GM23248 (cell line): ENCODE measurements at regions not wholly inside any gene's neighbourhood (a gene's known extent, or its start where the extent isn't known, plus 50 kb on each side); places are given as distances from the start of the nearest gene placed in this dataset.

Source experiments
- DNase-seq: peaks from one replicate; pipeline ENCODE4 v3.0.0-alpha.2; 2015
- H2AFZ ChIP-seq: fragments of 200-600 bp; sonication (generic); 2 replicates; pipeline ENCODE4 v1.6.1; 2016; ENCODE audit warnings: antibody characterized with exemption
- H3F3A ChIP-seq: fragments of 200-600 bp; sonication (generic); 2 replicates; pipeline ENCODE4 v1.6.1; 2016; ENCODE audit warnings: mild to moderate bottlenecking, antibody characterized with exemption, mixed run types; ENCODE audit not compliant: insufficient read depth
- H3K27ac ChIP-seq: fragments of 200-600 bp; sonication (generic); 2 replicates; pipeline ENCODE4 v1.5.1; 2016; ENCODE audit warnings: mild to moderate bottlenecking
- H3K27me3 ChIP-seq: fragments of 200-600 bp; sonication (generic); replicated peaks from 2 replicates; pipeline ENCODE4 v1.6.1; 2016; ENCODE audit warnings: mild to moderate bottlenecking; ENCODE audit not compliant: insufficient read depth
- H3K36me3 ChIP-seq: fragments of 200-600 bp; sonication (generic); 2 replicates; pipeline ENCODE4 v1.6.1; 2016; ENCODE audit warnings: low read depth, mild to moderate bottlenecking
- H3K4me1 ChIP-seq: fragments of 200-600 bp; sonication (generic); 2 replicates; pipeline ENCODE4 v1.6.1; 2016; ENCODE audit warnings: mild to moderate bottlenecking; ENCODE audit not compliant: insufficient read depth
- H3K4me2 ChIP-seq: fragments of 200-600 bp; sonication (generic); one replicate; pipeline ENCODE4 v1.6.1; 2016; ENCODE audit warnings: mild to moderate bottlenecking; ENCODE audit not compliant: unreplicated experiment
- H3K4me3 ChIP-seq: fragments of 200-600 bp; sonication (generic); 2 replicates; pipeline ENCODE4 v1.5.1; 2016; ENCODE audit warnings: mild to moderate bottlenecking
- H3K79me2 ChIP-seq: fragments of 200-600 bp; sonication (generic); 2 replicates; pipeline ENCODE4 v1.6.1; 2016; ENCODE audit warnings: mild to moderate bottlenecking; ENCODE audit not compliant: insufficient read depth
- H3K9ac ChIP-seq: fragments of 200-600 bp; sonication (generic); 2 replicates; pipeline ENCODE4 v1.6.1; 2016; ENCODE audit warnings: mild to moderate bottlenecking
- H3K9me2 ChIP-seq: fragments of 200-600 bp; sonication (generic); 2 replicates; pipeline ENCODE4 v1.6.1; 2016; ENCODE audit warnings: mixed run types, mild to moderate bottlenecking, moderate library complexity; ENCODE audit not compliant: insufficient read depth
- H3K9me3 ChIP-seq: fragments of 200-600 bp; sonication (generic); one replicate; pipeline ENCODE4 v1.6.1; 2017; ENCODE audit warnings: low read depth
- H4K20me1 ChIP-seq: fragments of 200-600 bp; sonication (generic); 2 replicates; pipeline ENCODE4 v1.6.0; 2016; ENCODE audit not compliant: insufficient read depth
- EZH2 ChIP-seq: fragments of 200-600 bp; sonication (generic); IDR thresholded peaks from 2 replicates; pipeline ENCODE4 v1.6.1; 2018; ENCODE audit warnings: antibody characterized with exemption, mild to moderate bottlenecking; ENCODE audit not compliant: insufficient read depth, poor library complexity, severe bottlenecking
- EZH2phosphoT487 ChIP-seq: fragments of 200-600 bp; sonication (generic); IDR thresholded peaks from 2 replicates; pipeline ENCODE4 v1.6.1; 2018; ENCODE audit warnings: antibody characterized with exemption, moderate library complexity, mild to moderate bottlenecking, low read depth; ENCODE audit not compliant: insufficient read depth
- whole genome bisulfite sequencing, 2 experiments: methylation state at CpG; one replicate each; pipeline ENCODE4 v1.1.6; 2015 to 2017; ENCODE audit warnings: low lambda C conversion rate in 2 of 2, low coverage in 1 of 2; ENCODE audit errors: missing lambda C conversion rate in 2 of 2; 5-methylcytosine and 5-hydroxymethylcytosine counted together
- in situ Hi-C: fragments of 300-500 bp; cut with MboI; formaldehyde crosslinking; loops from 2 replicates; pipeline ENCODE4 v1.15.0; 2020

- no peaks in the 10 kb centered on the region for H3K27me3 ChIP-seq
- 48 to 58% methylated on average over 4 of the region's 4 CpGs for WGBS, 2 experiments
- no peak overlapping the region for H3K4me3 ChIP-seq
- no peaks in the 10 kb centered on the region for H3K9me2 ChIP-seq
- H3K79me2 ChIP-seq: no peaks in the 10 kb centered on the region
- H3K4me1 ChIP-seq: no peaks in the 10 kb centered on the region
- no peaks in the 10 kb centered on the region for H4K20me1 ChIP-seq
- H3K4me2 ChIP-seq: no peak overlapping the region
- no peaks in the 10 kb centered on the region for H3F3A ChIP-seq
- TF ChIP-seq EZH2 (no peak), EZH2phosphoT487 (no peak)
- no peak overlapping the region for H3K9ac ChIP-seq
- no peak overlapping the region for H2AFZ ChIP-seq
- H3K36me3 ChIP-seq: no peaks in the 10 kb centered on the region
- no peaks in the 10 kb centered on the region for H3K9me3 ChIP-seq
- in situ Hi-C loops: no loop called here
- DNase-seq: no peak
- H3K27ac ChIP-seq: no peak overlapping the region
Measured at GRCh38 chr2:193980599-193980998, 1676.4 kb upstream of the SLC39A10 start.

GRCh38 chr2:193973781-193974180, 1683.2 kb upstream of the SLC39A10 start:
- no peaks in the 10 kb centered on the region for H3K4me1 ChIP-seq
- no peaks in the 10 kb centered on the region for H3K36me3 ChIP-seq
- H4K20me1 ChIP-seq: no peaks in the 10 kb centered on the region
- in situ Hi-C loops: no loop called here
- no peak overlapping the region for H3K4me2 ChIP-seq
- no peak for DNase-seq
- no peaks in the 10 kb centered on the region for H3K79me2 ChIP-seq
- no peak overlapping the region for H2AFZ ChIP-seq
- no peak for TF ChIP-seq EZH2phosphoT487
- TF ChIP-seq EZH2: no peak
- H3K9ac ChIP-seq: no peak overlapping the region
- H3K9me2 ChIP-seq: no peaks in the 10 kb centered on the region
- H3K27me3 ChIP-seq: no peaks in the 10 kb centered on the region
- no peak overlapping the region for H3K4me3 ChIP-seq
- no peaks in the 10 kb centered on the region for H3F3A ChIP-seq
- H3K27ac ChIP-seq: no peak overlapping the region
- H3K9me3 ChIP-seq: no peaks in the 10 kb centered on the region
- WGBS, 2 experiments: 31 to 38% methylated on average over 6 of the region's 6 CpGs

DNA sequence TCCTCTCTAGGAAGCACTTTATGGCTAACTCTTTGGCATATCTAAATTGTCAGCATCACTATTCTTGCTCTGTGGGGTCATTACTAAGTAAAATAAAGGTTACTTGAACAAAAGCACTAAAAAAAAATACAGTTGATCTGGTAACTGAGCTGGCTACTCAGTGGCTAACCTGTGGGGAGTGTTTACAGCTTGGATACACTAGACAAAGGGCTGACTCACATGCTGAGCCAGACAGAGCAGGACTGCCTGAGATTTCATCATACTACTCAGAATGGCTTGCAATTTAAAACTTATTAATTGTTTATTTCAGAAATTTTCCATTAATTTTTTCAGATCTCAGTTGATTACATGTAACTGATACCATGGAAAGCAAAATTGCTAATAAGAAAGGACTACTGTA, 1690.4 kb upstream of the SLC39A10 start:
- Histone ChIP-seq H4K20me1 (no peaks in the 10 kb centered on the region), H3F3A (no peaks in the 10 kb centered on the region), H3K4me2 (no peak overlapping the region), H3K4me3 (no peak overlapping the region), H3K4me1 (peaks cover 9% of the 10 kb centered on the region), H2AFZ (peak overlapping the region; percentile 44), H3K27ac (peak overlapping the region; percentile 42), H3K36me3 (no peaks in the 10 kb centered on the region), H3K79me2 (no peaks in the 10 kb centered on the region), H3K9me3 (no peaks in the 10 kb centered on the region), H3K27me3 (no peaks in the 10 kb centered on the region), H3K9me2 (no peaks in the 10 kb centered on the region), H3K9ac (peak overlapping the region; percentile 19; the same call in 1 of the 2 replicates)
- in situ Hi-C loops: no loop called here
- DNase-seq: peak; percentile 86
- TF ChIP-seq EZH2: no peak
- TF ChIP-seq EZH2phosphoT487: no peak

GRCh38 chr2:193965263-193965662, 1691.8 kb upstream of the SLC39A10 start:
- Histone ChIP-seq H3K4me3 (no peak overlapping the region), H3K9me2 (no peaks in the 10 kb centered on the region), H3K4me1 (peaks cover 9% of the 10 kb centered on the region), H3F3A (no peaks in the 10 kb centered on the region), H3K27me3 (no peaks in the 10 kb centered on the region), H3K9me3 (no peaks in the 10 kb centered on the region), H3K79me2 (no peaks in the 10 kb centered on the region), H3K4me2 (no peak overlapping the region), H3K9ac (no peak overlapping the region), H2AFZ (no peak overlapping the region), H3K36me3 (no peaks in the 10 kb centered on the region), H3K27ac (no peak overlapping the region), H4K20me1 (no peaks in the 10 kb centered on the region)
- in situ Hi-C loops: no loop called here
- no peak for DNase-seq
- no peak for TF ChIP-seq EZH2phosphoT487
- TF ChIP-seq EZH2: no peak
- 64 to 71% methylated on average over 4 of the region's 4 CpGs for WGBS, 2 experiments

DNA sequence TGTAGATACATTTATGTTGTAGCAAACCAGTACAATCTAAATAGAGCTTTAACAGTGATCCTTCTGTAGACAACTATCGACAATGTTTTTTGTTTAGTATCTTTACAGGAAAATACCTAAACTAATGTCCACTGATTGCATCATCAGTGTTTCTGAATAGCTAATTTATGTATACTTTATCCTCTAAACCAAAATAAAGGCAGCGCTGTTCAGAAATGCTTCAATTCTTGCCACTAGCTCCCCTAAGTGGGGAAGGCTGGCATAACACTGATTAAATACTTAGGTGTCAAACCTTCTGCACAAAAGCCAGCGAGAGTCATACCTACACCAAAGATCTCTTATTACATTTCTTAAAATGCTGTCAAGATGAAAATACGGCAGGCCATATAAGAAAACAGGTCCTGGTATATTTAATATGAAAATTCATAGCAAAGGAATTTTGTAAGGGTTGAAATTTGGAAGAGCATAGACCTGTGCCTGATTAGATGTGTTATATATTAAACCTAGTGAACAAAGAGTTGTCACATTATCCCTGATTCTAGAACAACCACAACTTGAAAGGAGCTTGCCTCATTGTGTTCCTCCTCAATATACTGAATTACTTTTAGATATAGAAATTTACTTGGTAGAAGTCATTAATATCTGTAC, 1693.4 kb upstream of the SLC39A10 start:
- H3K27ac ChIP-seq: no peak overlapping the region
- H3F3A ChIP-seq: no peaks in the 10 kb centered on the region
- no peak overlapping the region; the same call in 1 of the 2 replicates for H2AFZ ChIP-seq
- in situ Hi-C loops: no loop called here
- no peak for TF ChIP-seq EZH2phosphoT487
- TF ChIP-seq EZH2: no peak
- peak; percentile 62 for DNase-seq
- no peaks in the 10 kb centered on the region for H3K79me2 ChIP-seq
- H3K4me3 ChIP-seq: no peak overlapping the region
- 38 to 41% methylated on average over 4 of the region's 4 CpGs for WGBS, 2 experiments
- H4K20me1 ChIP-seq: no peaks in the 10 kb centered on the region
- H3K9ac ChIP-seq: no peak overlapping the region
- H3K4me1 ChIP-seq: peaks cover 9% of the 10 kb centered on the region
- no peaks in the 10 kb centered on the region for H3K27me3 ChIP-seq
- H3K36me3 ChIP-seq: no peaks in the 10 kb centered on the region
- H3K9me2 ChIP-seq: no peaks in the 10 kb centered on the region
- H3K9me3 ChIP-seq: no peaks in the 10 kb centered on the region
- no peak overlapping the region for H3K4me2 ChIP-seq
